ENCODE measurements at regions not wholly inside any gene's neighbourhood (a gene's known extent, or its start where the extent isn't known, plus 50 kb on each side); places are given as distances from the start of the nearest gene placed in this dataset.

DNA sequence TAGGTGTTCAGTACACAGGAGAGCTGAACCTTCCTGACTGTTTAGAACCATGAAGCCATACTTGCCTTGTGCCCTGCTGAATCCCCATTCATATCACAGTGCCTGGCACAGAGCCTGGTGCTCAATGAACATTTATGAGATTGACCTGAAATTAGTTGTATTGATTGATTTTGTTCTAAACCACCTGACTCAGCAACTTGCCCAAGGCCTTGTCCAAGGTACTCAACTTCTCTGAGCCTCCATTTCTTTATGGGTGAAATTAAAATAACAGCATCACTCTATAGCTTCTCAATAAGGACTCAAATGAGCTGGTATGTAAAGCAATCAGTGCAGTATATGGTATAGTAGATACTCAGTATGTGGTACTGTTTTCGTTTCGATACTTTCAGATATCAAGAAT is 208.1 kb downstream of the SLC39A8 start:
- Histone ChIP-seq H3K4me3 (ENCODE audit: low read depth, low read length) (no peak overlapping the region), H3K9me3 (no peaks in the 10 kb centered on the region), H3K4me1 (no peaks in the 10 kb centered on the region; the same call in 1 of the 2 replicates), H3K36me3 (no peaks in the 10 kb centered on the region), H3K27me3 (no peaks in the 10 kb centered on the region)
- TF ChIP-seq, protein P1, sequence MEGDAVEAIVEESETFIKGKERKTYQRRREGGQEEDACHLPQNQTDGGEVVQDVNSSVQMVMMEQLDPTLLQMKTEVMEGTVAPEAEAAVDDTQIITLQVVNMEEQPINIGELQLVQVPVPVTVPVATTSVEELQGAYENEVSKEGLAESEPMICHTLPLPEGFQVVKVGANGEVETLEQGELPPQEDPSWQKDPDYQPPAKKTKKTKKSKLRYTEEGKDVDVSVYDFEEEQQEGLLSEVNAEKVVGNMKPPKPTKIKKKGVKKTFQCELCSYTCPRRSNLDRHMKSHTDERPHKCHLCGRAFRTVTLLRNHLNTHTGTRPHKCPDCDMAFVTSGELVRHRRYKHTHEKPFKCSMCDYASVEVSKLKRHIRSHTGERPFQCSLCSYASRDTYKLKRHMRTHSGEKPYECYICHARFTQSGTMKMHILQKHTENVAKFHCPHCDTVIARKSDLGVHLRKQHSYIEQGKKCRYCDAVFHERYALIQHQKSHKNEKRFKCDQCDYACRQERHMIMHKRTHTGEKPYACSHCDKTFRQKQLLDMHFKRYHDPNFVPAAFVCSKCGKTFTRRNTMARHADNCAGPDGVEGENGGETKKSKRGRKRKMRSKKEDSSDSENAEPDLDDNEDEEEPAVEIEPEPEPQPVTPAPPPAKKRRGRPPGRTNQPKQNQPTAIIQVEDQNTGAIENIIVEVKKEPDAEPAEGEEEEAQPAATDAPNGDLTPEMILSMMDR (IDR thresholded peaks at IDR 0.05; ENCODE audit: low read depth, low read length): no peak
- DNase-seq: no peak

DNA sequence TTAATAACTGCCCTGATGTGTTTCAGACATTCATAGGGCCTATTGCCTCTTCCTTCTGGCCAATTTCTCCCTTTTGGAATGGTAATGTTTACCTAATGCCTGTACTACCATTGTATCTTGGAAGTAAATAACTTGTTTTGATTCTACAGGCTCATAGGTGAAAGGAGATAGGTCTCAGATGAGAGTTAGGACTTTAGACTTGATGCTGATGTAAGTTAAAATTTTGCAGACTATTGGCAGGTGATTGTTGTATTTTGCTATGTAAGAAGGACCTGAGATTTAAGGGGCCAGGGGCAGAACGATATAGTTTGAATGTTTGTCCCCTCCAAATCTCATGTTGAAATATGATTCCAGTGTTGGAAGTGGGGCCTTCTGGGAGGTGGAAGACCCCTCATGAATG is 215.5 kb downstream of the SLC39A8 start:
- DNase-seq: no peak

More for the DNA sequence above, 215.5 kb downstream of the SLC39A8 start:
- H3K4me3 ChIP-seq (ENCODE audit: low read depth, low read length): no peak overlapping the region
- no peaks in the 10 kb centered on the region for H3K4me1 ChIP-seq
- H3K36me3 ChIP-seq: no peaks in the 10 kb centered on the region
- TF ChIP-seq, protein P1 (IDR thresholded peaks at IDR 0.05; ENCODE audit: low read depth, low read length): no peak
- H3K9me3 ChIP-seq: no peaks in the 10 kb centered on the region
- H3K27me3 ChIP-seq: no peaks in the 10 kb centered on the region
